DOHH2 (cell line): ENCODE measurements at regions not wholly inside any gene's neighbourhood (a gene's known extent, or its start where the extent isn't known, plus 50 kb on each side); places are given as distances from the start of the nearest gene placed in this dataset.

Experiments
- CTCF ChIP-seq: fragments of 200-600 bp; sonication (generic); IDR thresholded peaks from one replicate; pipeline ENCODE4 v1.5.1; 2014; ENCODE audit warnings: antibody characterized with exemption, mild to moderate bottlenecking, low read depth, low read length; ENCODE audit not compliant: poor library complexity, severe bottlenecking
- EZH2phosphoT487 ChIP-seq: fragments of 200-600 bp; sonication (generic); IDR thresholded peaks from 2 replicates; pipeline ENCODE4 v1.6.1; 2017; ENCODE audit warnings: borderline replicate concordance, mild to moderate bottlenecking, antibody characterized with exemption, low read length, moderate library complexity, mixed read lengths

GRCh38 chr13:34087791-34088190, 269.8 kb downstream of the RFC3 start:
- TF ChIP-seq CTCF (no peak), EZH2phosphoT487 (no peak)
